Ovary (tissue), 3 donors: ENCODE measurements at regions not wholly inside any gene's neighbourhood (a gene's known extent, or its start where the extent isn't known, plus 50 kb on each side); places are given as distances from the start of the nearest gene placed in this dataset.

Experiments used
- POLR2A ChIP-seq: fragments of 450-650 bp; IDR thresholded peaks from one replicate; pipeline ENCODE4 v1.6.1; 2017; ENCODE audit warnings: antibody characterized with exemption, mild to moderate bottlenecking, moderate library complexity
- TF ChIP-seq, protein P1 (sequence below), 3 donors: fragments of 450-650 bp in 2 of 3; fragments of 200-600 bp in 1 of 3; IDR thresholded peaks; one replicate each; pipeline versions ENCODE4 v1.5.1 to v1.8.0; 2016 to 2022; ENCODE audit warnings: antibody characterized with exemption in 3 of 3, mild to moderate bottlenecking in 1 of 3
- donor health status: DM: no; HTN: no; CAD: no.

DNA sequence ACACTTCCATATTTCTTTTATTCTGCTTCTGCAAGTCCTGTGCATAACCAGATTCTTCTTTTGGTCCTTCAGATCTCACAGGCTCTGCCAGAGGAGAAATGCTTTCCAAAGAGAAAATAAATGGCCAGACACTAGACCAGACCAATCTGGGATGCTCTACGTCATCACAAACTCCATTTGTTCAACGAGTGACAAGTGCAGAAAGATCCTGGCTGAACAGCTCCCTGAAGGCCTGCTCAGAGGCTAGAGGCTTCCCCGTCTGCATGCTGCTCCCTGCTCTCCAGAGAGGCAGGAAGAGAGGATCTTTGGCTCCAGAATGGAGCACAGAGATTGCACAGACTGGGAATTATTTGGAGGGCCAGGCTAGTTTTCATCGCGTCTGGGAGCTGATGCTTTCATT lies 232.7 kb downstream of the MAF start:
- TF ChIP-seq, protein P1, sequence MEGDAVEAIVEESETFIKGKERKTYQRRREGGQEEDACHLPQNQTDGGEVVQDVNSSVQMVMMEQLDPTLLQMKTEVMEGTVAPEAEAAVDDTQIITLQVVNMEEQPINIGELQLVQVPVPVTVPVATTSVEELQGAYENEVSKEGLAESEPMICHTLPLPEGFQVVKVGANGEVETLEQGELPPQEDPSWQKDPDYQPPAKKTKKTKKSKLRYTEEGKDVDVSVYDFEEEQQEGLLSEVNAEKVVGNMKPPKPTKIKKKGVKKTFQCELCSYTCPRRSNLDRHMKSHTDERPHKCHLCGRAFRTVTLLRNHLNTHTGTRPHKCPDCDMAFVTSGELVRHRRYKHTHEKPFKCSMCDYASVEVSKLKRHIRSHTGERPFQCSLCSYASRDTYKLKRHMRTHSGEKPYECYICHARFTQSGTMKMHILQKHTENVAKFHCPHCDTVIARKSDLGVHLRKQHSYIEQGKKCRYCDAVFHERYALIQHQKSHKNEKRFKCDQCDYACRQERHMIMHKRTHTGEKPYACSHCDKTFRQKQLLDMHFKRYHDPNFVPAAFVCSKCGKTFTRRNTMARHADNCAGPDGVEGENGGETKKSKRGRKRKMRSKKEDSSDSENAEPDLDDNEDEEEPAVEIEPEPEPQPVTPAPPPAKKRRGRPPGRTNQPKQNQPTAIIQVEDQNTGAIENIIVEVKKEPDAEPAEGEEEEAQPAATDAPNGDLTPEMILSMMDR (IDR thresholded peaks at IDR 0.05), result no peak
- no peak for TF ChIP-seq POLR2A
